ENCODE measurements at regions not wholly inside any gene's neighbourhood (a gene's known extent, or its start where the extent isn't known, plus 50 kb on each side); places are given as distances from the start of the nearest gene placed in this dataset.

GRCh38 chr2:5894355-5894754 is 202.2 kb downstream of the SOX11 start:
- Histone ChIP-seq H3K36me3 (ENCODE audit: insufficient read depth, low read length) (no peaks in the 10 kb centered on the region), H2AFZ (ENCODE audit: low read length) (no peak overlapping the region), H3K4me1 (ENCODE audit: insufficient read depth, low read length, poor library complexity, severe bottlenecking) (no peaks in the 10 kb centered on the region), H3K9me3 (ENCODE audit: insufficient read depth, low read depth, low read length) (peaks cover 2% of the 10 kb centered on the region; the same call in 1 of the 2 replicates), H3K9ac (ENCODE audit: low read depth, low read length, poor library complexity, severe bottlenecking) (no peak overlapping the region), H3K79me2 (ENCODE audit: insufficient read depth, low read length) (no peaks in the 10 kb centered on the region), H3K4me2 (ENCODE audit: low read depth, low read length, poor library complexity, severe bottlenecking) (no peak overlapping the region), H3K4me3 (ENCODE audit: low read length, poor library complexity, severe bottlenecking) (no peak overlapping the region), H3F3A (ENCODE audit: low read depth) (no peaks in the 10 kb centered on the region), H3K9me2 (replicated peaks; ENCODE audit: low read depth, low read length) (no peaks in the 10 kb centered on the region), H3K27me3 (ENCODE audit: insufficient read depth, low read length, poor library complexity, severe bottlenecking) (no peaks in the 10 kb centered on the region), H4K20me1 (ENCODE audit: insufficient read depth, low read length, poor library complexity, severe bottlenecking) (no peaks in the 10 kb centered on the region)
- no peak for TF ChIP-seq EZH2phosphoT487 (IDR thresholded peaks at IDR 0.05; ENCODE audit: borderline replicate concordance)
- TF ChIP-seq CTCF (conservative IDR thresholded peaks at IDR 0.05; ENCODE audit: low read length), result no peak

GRCh38 chr2:5895284-5895683 is 203.1 kb downstream of the SOX11 start:
- Histone ChIP-seq H3K4me2 (ENCODE audit: low read depth, low read length, poor library complexity, severe bottlenecking) (no peak overlapping the region), H3K9me2 (replicated peaks; ENCODE audit: low read depth, low read length) (no peaks in the 10 kb centered on the region)
- TF ChIP-seq EZH2phosphoT487 (IDR thresholded peaks at IDR 0.05; ENCODE audit: borderline replicate concordance) (no peak), CTCF (conservative IDR thresholded peaks at IDR 0.05; ENCODE audit: low read length) (no peak)

GRCh38 chr2:5897249-5897648 is 205.1 kb downstream of the SOX11 start:
- H3K9me2 ChIP-seq (replicated peaks; ENCODE audit: low read depth, low read length), result no peaks in the 10 kb centered on the region
- no peak overlapping the region for H3K4me3 ChIP-seq (ENCODE audit: low read length, poor library complexity, severe bottlenecking)
- no peaks in the 10 kb centered on the region for H3K4me1 ChIP-seq (ENCODE audit: insufficient read depth, low read length, poor library complexity, severe bottlenecking)
- no peak overlapping the region for H3K4me2 ChIP-seq (ENCODE audit: low read depth, low read length, poor library complexity, severe bottlenecking)
- no peaks in the 10 kb centered on the region for H3K27me3 ChIP-seq (ENCODE audit: insufficient read depth, low read length, poor library complexity, severe bottlenecking)
- no peaks in the 10 kb centered on the region for H3K79me2 ChIP-seq (ENCODE audit: insufficient read depth, low read length)
- H3K9ac ChIP-seq (ENCODE audit: low read depth, low read length, poor library complexity, severe bottlenecking), result no peak overlapping the region
- no peaks in the 10 kb centered on the region for H3K36me3 ChIP-seq (ENCODE audit: insufficient read depth, low read length)
- H4K20me1 ChIP-seq (ENCODE audit: insufficient read depth, low read length, poor library complexity, severe bottlenecking), result no peaks in the 10 kb centered on the region
- peaks cover 2% of the 10 kb centered on the region; the same call in 1 of the 2 replicates for H3K9me3 ChIP-seq (ENCODE audit: insufficient read depth, low read depth, low read length)
- TF ChIP-seq EZH2phosphoT487 (IDR thresholded peaks at IDR 0.05; ENCODE audit: borderline replicate concordance) (no peak), CTCF (conservative IDR thresholded peaks at IDR 0.05; ENCODE audit: low read length) (no peak)
- no peaks in the 10 kb centered on the region for H3F3A ChIP-seq (ENCODE audit: low read depth)
- no peak overlapping the region for H2AFZ ChIP-seq (ENCODE audit: low read length)

More at GRCh38 chr2:5895284-5895683, 203.1 kb downstream of the SOX11 start:
- Histone ChIP-seq H3K9ac (ENCODE audit: low read depth, low read length, poor library complexity, severe bottlenecking) (no peak overlapping the region), H3K4me3 (ENCODE audit: low read length, poor library complexity, severe bottlenecking) (no peak overlapping the region), H2AFZ (ENCODE audit: low read length) (no peak overlapping the region), H4K20me1 (ENCODE audit: insufficient read depth, low read length, poor library complexity, severe bottlenecking) (no peaks in the 10 kb centered on the region), H3K79me2 (ENCODE audit: insufficient read depth, low read length) (no peaks in the 10 kb centered on the region), H3K9me3 (ENCODE audit: insufficient read depth, low read depth, low read length) (peaks cover 2% of the 10 kb centered on the region; the same call in 1 of the 2 replicates), H3K36me3 (ENCODE audit: insufficient read depth, low read length) (no peaks in the 10 kb centered on the region), H3K27me3 (ENCODE audit: insufficient read depth, low read length, poor library complexity, severe bottlenecking) (no peaks in the 10 kb centered on the region), H3K4me1 (ENCODE audit: insufficient read depth, low read length, poor library complexity, severe bottlenecking) (no peaks in the 10 kb centered on the region), H3F3A (ENCODE audit: low read depth) (no peaks in the 10 kb centered on the region)

Measured in Loucy (cell line).